ENCODE measurements at regions not wholly inside any gene's neighbourhood (a gene's known extent, or its start where the extent isn't known, plus 50 kb on each side); places are given as distances from the start of the nearest gene placed in this dataset.

GRCh38 chr3:55246033-55246432 lies 241.1 kb downstream of the WNT5A start:
- TF ChIP-seq CREB1 (CRISPR knock-in tag; IDR thresholded peaks at IDR 0.05) (no peak), CTCF (IDR thresholded peaks at IDR 0.05) (no peak)
